HG02763 (cell line): ENCODE measurements at regions not wholly inside any gene's neighbourhood (a gene's known extent, or its start where the extent isn't known, plus 50 kb on each side); places are given as distances from the start of the nearest gene placed in this dataset.
"Not testable (repeated sequence)": the region's sequence is repeated elsewhere in the genome, so short reads cannot be mapped to it uniquely, and the experiment has no call there.

ENCODE experiments used
- ATAC-seq: cut with Tn5 transposase; IDR thresholded peaks from one replicate; pipeline ENCODE4 v1.9.1; 2021; ENCODE audit warnings: mild to moderate bottlenecking, moderate library complexity; ENCODE audit not compliant: unreplicated experiment

DNA sequence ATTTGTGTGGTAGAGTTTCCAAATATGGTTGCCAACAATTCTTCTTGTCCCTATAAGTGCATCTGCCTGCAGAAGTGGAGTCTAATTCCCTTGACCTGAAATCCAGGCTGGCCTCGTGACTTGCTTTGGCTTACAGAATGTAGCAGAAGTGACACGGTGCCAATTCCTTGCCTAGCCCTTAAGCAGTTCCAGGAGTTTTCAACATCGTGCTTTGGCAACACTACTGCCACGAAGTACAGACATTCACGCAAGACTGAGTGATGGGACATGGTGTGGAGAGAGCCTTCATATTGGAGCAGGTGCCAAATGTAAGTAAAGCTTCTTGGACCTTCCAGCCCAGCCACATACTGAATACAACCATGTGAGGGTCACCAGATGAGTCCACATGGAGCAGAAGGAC is 92.9 kb upstream of the NEK6 start:
- ATAC-seq: no peak

DNA sequence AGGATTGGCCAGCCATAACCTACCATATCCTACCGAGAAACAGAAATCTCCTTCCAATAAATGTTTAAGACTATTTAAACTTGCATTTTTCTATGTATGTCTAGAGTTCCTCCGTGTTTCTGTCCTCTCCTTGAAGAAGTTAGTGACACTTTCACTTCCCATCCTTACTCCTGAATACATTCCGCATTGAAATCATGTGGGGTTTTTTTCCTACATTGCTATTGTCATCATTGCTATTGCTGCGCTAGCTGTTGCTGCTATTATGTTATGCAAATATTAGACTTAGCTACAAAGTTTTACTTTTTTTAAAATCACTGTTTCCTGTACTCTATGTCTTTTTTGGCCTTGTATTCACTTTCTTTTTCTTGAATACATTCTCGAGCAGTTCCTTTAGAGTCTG is 83.3 kb upstream of the NEK6 start:
- ATAC-seq: no peak

- ATAC-seq: not testable (repeated sequence)
Measured at GRCh38 chr9:124177522-124177921, 80.2 kb upstream of the NEK6 start.

DNA sequence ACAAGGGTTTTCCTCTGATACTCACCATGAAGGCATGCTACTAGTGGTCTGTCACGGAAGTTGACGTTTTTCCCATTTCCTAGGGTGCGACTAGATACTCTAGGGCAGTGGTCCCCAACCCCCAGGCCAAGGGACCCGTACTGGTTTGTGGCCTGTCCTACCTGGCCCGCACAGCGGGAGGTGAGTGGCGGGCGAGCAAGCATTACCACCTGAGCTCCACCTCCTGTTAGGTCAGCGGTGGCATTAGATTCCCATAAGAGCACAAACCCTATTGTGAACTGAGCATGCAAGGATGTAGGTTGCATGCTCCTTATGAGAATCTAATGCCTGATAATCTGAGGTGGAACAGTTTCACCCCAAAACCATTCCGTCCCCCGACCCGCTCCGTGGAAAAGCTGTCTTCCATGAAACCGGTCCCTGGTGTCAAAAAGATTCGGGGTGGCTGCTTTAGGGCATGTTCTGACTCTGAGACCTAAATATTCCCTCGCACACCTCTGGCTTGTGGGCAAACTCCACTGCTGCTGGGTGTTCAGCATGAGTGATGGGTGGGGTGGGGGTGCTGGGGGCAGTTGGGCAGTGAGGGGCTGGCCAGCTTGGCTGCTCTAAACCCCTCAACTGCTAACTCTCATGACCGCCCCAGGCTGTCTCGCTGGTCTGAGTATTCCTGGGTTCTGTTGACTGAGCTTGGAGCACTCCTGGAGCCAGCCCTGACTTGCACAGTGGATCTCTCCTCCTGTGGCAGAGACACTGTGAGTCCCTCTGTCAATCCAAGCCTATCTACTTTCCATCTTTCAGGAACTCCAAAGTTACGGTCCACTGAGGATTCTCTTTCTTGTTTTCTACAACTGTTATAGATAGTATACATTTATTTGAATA is 78.3 kb upstream of the NEK6 start:
- ATAC-seq: no peak

- ATAC-seq: no peak
Measured at GRCh38 chr9:124180557-124180956, 77.2 kb upstream of the NEK6 start.

- no peak for ATAC-seq
Measured at GRCh38 chr9:124182741-124183140, 75.0 kb upstream of the NEK6 start.

DNA sequence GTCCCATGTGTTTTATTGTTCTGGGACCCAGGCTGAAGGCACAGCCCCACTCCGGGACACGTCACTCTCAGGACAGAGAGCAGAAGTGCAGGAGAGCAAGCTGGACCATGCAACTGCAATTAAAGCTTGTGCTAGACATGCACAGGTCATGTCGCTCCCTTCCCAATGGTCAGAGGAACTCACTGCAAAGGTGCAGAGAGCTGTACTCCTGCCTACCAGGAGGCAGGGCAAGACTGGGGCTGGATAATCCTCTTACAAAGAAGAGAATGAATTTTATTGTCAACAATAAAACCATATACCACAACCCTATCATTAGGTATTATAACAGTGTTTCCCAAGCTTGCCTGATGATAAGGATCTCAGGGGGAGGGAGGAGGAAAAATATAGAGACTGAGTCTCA is 74.0 kb upstream of the NEK6 start:
- no peak for ATAC-seq

DNA sequence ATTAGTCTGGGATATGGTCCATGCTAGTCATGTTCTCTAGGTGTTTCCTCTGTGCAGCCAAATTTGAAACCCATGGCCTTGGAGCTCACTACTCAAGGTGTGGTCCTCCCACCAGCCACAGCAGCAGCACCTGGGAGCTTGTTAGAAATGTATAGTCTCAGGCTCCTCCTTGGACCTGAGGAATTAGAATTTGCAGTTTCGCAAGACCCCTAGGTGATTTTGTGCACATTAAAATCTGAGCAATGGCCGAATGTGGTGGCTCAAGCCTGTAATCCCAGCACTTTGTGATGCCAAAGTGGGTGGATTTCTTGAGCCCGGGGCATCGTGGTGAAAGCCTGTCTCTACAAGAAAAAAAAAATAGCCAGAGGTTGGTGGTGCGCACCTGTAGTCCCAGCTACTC is 72.3 kb upstream of the NEK6 start:
- ATAC-seq: no peak

DNA sequence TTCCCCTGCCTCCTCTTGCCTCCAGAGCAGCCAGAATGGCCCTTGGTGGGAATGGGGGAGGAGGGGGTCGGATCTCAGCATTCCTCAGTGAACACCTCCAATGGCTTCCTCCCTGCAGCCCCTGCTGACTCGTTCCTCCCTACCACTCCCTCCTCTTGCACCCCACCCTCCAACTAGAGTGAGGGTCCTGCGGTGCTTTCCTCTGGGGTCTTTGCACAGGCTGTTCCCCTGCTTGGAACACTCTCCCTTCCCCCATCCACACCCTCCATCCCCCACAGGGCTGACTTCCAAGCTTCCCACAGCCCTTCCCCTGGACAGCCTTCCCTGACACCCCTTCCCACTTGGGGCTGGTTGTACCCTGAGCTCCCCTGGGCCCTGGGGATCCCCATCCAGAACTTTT is 70.4 kb upstream of the NEK6 start:
- no peak for ATAC-seq

DNA sequence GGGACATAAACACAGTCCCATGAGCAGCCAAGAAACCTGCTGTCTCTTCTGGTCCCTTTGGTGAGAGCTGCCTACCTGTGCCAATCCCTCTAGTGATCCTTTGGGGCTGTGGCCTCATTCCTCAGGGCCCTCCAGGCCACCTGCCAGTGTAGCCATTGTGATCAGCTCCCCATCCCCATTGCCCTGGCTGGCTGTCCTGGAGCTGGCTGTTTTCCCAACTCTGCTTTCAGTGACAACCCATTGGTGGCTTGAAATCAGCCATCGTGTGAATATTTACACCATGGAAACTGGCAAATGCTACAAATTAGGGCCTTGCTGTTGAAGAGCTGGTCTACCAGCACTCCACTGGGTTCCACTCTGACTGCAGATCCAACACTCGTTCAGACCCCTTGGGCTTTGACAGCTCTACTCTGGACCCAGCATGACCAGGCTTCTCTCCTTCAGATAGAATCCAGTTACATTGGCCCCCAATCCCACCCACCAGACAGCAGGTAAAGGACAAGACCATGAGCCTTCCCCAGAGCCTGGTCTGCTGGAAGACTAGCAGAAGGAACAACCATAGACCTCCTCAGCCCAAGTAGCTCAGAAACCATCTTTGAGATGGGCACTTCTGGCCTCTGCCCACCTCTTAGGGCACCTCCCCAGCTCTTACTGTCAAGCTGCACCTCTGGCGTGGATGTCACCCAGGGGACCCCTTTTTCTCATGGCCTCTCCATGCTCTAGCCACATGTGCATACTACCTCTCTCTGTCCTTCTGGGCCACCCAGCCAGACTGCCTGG is 69.2 kb upstream of the NEK6 start:
- ATAC-seq: no peak

DNA sequence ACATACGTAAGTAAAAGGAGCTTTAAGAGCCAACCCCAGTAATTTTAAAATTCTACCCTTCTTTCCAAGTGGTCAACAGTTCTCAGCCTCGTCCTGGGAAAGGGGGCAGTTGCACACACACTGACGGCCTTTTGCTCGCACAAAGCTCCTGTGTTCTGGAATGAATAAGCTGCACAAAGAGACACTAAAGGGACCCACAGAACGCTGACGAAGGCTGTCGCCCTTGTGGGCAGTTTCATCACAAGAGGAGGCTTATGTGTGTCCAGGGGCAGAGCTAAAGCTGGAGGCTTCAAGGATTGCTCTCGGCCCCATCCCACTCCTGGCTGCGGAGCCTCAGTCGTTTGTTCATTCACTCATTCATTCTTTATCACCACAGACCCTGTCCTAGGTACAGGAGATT is 67.0 kb upstream of the NEK6 start:
- ATAC-seq: no peak

DNA sequence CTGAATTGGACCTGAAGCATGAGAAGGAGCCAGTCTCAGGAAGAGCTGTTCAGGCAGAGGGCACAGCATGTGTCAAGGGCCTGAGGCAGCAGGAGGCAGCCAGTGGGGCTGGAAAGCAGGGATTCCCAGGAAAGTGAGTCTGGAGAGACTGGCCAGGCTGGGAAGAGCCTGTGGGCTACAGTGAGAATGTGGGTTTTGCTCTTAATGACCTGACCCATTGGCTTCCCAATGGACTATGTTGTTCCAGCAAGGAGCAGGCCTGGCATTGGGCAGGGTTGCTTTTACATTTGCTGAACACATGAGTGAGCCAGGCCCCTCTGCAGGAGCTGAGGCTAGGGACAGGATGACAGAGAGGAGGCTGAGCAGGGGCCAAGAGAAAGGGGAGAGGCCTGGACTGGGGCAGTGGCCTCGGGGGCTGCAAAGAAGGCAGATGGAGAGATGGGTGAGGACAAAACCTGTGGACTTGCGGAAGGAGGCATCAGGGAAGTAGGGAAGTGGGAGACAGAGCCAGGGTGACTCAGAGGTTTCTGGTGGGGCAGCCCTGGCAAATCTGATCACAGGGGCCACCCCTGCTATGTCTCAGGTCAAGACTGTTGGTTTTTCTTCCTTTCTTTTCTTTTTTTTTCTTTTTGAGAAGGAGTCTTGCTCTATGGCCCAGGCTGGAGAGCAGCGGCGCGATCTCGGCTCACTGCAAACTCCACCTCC is 65.9 kb upstream of the NEK6 start:
- ATAC-seq: no peak

GRCh38 chr9:124196814-124197176 is 61.0 kb upstream of the NEK6 start:
- ATAC-seq: no peak

DNA sequence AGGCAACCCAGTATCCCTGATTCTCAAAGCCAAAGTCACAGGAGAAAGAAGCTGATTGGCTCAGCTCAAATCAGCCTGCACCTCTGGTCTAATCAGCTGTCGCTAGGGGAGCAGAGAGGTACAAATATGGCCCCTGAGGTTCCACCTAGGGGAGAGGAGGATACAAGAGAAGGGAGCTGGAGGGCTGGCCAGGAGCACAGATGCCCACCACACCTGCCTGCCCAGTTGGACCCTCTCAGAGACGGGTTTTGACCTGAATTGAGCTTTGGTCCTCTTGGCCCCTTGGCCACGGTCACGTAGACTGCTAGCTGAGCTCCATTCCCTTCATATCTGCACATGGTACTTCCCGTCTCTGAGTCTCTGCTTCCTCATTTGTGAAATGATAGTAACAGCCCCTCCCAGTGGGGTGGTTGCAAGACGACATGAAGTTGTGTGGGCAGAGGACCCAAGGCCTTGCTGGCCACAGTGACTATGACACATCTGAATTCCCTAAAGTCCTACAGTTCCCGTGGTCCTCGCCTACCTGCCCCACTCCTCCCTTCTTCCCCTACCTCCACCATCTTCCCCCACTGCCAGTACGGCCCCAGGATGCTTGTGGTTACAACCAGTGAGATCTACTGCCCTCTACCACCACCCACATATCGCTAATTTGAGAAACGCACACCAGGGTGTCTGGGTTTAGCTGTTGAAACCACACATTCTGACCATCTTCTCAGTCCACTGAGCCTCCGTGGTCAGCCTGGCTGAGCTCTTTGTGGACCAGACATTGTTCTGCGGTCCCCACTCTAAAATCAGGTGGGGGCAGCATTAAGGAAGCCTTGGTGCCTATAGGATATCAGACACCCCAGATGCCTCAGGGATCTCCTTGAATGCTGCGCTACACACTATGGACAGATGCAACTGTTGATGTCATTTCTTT is 60.3 kb upstream of the NEK6 start:
- ATAC-seq: peak; percentile 46

DNA sequence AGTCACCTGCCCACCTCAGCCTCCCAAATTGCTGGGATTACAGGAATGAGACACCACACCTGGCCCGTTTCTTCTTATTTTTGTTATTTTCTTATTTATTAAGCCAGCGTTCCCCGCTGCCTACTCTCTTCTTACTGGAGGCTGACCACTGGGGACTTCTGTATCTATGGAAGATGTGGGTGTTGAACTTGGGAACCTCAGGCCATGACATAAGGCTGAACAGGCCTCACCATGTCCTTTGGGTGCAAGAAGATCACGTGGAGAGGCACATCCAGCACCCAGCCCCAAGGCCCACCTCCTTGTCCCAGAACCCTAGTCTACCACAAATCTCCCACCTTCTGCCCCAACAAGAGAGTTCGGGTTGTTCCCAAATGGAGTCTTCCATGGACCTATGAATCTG is 59.4 kb upstream of the NEK6 start:
- ATAC-seq: no peak

GRCh38 chr9:124198948-124199347 is 58.8 kb upstream of the NEK6 start:
- ATAC-seq: no peak

GRCh38 chr9:124199474-124199873 is 58.3 kb upstream of the NEK6 start:
- ATAC-seq: no peak

GRCh38 chr9:124202447-124202971 is 55.2 kb upstream of the NEK6 start:
- peak; percentile 68 for ATAC-seq

GRCh38 chr9:124205686-124206352 is 51.9 kb upstream of the NEK6 start:
- ATAC-seq: no peak

DNA sequence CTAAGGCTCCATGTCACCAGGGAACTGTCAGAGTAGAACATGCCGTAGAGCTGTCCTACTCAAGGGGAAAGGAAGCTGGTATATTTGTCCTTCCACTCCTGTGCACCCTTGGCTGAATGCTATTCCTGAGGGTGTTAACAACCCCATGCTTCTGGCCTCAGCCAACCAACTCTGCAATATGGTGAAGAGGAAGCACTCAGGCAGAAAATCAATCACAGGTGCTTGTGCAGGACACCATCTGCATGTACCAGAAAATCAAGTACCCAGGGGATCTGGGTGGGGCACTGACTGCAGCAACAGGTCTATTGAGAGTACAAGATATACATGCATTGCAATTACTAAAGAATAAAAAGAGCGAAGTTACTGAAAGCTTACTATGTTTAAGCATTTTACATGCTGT is 51.4 kb upstream of the NEK6 start:
- no peak for ATAC-seq
